ENCODE measurements at regions not wholly inside any gene's neighbourhood (a gene's known extent, or its start where the extent isn't known, plus 50 kb on each side); places are given as distances from the start of the nearest gene placed in this dataset.

DNA sequence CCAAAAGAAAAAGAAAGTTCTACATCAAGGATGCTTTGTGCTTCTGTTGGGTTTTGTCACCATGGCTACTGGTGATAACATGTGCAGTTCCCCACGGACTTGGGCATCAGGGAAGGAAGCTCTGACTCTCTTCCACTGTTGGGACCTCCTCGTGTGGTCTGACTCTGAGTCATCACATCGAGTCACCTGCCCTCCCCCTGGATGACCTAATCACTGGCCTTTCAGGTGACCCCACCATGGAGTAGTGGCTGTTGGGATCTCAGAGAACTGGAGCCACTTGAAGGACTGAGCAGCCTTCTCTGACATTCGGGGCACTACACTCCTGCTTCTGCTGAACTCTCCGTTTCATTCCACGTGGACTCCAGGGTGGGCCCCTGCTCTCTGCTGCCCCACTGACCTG is 60.8 kb upstream of the DOCK1 start:
- no peaks in the 10 kb centered on the region for H3K27me3 ChIP-seq (ENCODE audit: control insufficient read depth in 2 of 2, insufficient read depth in 2 of 2, low read length in 2 of 2)
- H3K27ac ChIP-seq (ENCODE audit: insufficient read depth, low read depth, low read length): no peak overlapping the region
- FAIRE-seq: no peak
- dilution Hi-C loops (cut with MboI; ENCODE audit: extremely low pct_ligation_motif_present, low sequenced_read_pairs) (no loop called here), intact Hi-C loops (cut with micrococcal nuclease) (no loop called here)
- TF ChIP-seq JUN (IDR thresholded peaks at IDR 0.05; ENCODE audit: borderline replicate concordance, insufficient read depth, insufficient read length, low read depth) (no peak), POLR2AphosphoS5 (IDR thresholded peaks at IDR 0.05; ENCODE audit: insufficient read depth, low read depth, low read length) (no peak), GATA2 (IDR thresholded peaks at IDR 0.05; ENCODE audit: insufficient read depth, insufficient read length, low read depth, low read length) (no peak), MAX (IDR thresholded peaks at IDR 0.05; ENCODE audit: insufficient read depth, insufficient read length) (no peak), MYC (IDR thresholded peaks at IDR 0.05; ENCODE audit: low read depth, low read length) (no peak), EZH2 (IDR thresholded peaks at IDR 0.05; ENCODE audit: borderline replicate concordance, low read depth, low read length, severe bottlenecking) (no peak), POLR2A (IDR thresholded peaks at IDR 0.05; ENCODE audit: low read depth, low read length) (no peak), FOS (IDR thresholded peaks at IDR 0.05; ENCODE audit: borderline replicate concordance, insufficient read depth, low read length) (no peak), CTCF (IDR thresholded peaks at IDR 0.05; ENCODE audit: extremely low read depth in 1 of 2, insufficient read depth in 1 of 2, low read depth in 1 of 2, low read length in 2 of 2) (no peak)
- BruUV-seq (replicated peaks): no TSS peak
- no peaks in the 10 kb centered on the region for H3K79me2 ChIP-seq (ENCODE audit: control insufficient read depth, insufficient read depth, low read length)
- no peak overlapping the region for H3K9ac ChIP-seq (replicated peaks; ENCODE audit: extremely low read depth, insufficient read depth, low read length)
- no peaks in the 10 kb centered on the region for H4K20me1 ChIP-seq (replicated peaks; ENCODE audit: control insufficient read depth, extremely low read depth, insufficient read depth, low read length)
- no peak overlapping the region for H3K4me2 ChIP-seq (ENCODE audit: insufficient read depth, low read length)
- DNase-seq (ENCODE audit: low read depth, low spot score): no peak
- no peaks in the 10 kb centered on the region for H3K36me3 ChIP-seq (ENCODE audit: control insufficient read depth in 2 of 2, extremely low read depth in 1 of 2, insufficient read depth in 2 of 2, low read length in 2 of 2)
- CTCF ChIA-PET: no interaction called here
- no peaks in the 10 kb centered on the region for H3K9me3 ChIP-seq (replicated peaks; ENCODE audit: control insufficient read depth, insufficient read depth, low read length)
- no peak overlapping the region for H3K4me3 ChIP-seq (replicated peaks in 1 of 3; ENCODE audit: insufficient read depth in 1 of 3, low read depth in 1 of 3, low read length in 3 of 3)
- H2AFZ ChIP-seq (ENCODE audit: low read depth, low read length): no peak overlapping the region
- POLR2A ChIA-PET: no interaction called here
- H3K9me1 ChIP-seq (replicated peaks; ENCODE audit: control insufficient read depth, extremely low read depth, insufficient read depth, low read length): no peaks in the 10 kb centered on the region
- H3K4me1 ChIP-seq (ENCODE audit: control insufficient read depth, extremely low read depth, insufficient read depth, low read length): no peaks in the 10 kb centered on the region

Measured in endothelial cell of umbilical vein (primary cell).